Activated naive CD4-positive, alpha-beta T cell treated with anti-CD3 and anti-CD28 coated beads, Interleukin-2, amount 50 U/mL, for 24 hours (primary cell): ENCODE measurements at regions not wholly inside any gene's neighbourhood (a gene's known extent, or its start where the extent isn't known, plus 50 kb on each side); places are given as distances from the start of the nearest gene placed in this dataset.

ENCODE experiments used
- H3K27ac Mint-ChIP-seq: one replicate; pipeline ENCODE4 v1.8.0; 2021; ENCODE audit warnings: mild to moderate bottlenecking, mixed read lengths
- H3K27me3 Mint-ChIP-seq: one replicate; pipeline ENCODE4 v1.8.0; 2021; ENCODE audit warnings: mixed read lengths
- H3K36me3 Mint-ChIP-seq: one replicate; pipeline ENCODE4 v1.8.0; 2021; ENCODE audit warnings: mixed read lengths
- H3K4me1 Mint-ChIP-seq: one replicate; pipeline ENCODE4 v1.8.0; 2021; ENCODE audit warnings: mixed read lengths
- H3K4me3 Mint-ChIP-seq: one replicate; pipeline ENCODE4 v1.8.0; 2021; ENCODE audit warnings: mild to moderate bottlenecking, mixed read lengths
- H3K9me3 Mint-ChIP-seq: one replicate; pipeline ENCODE4 v1.8.0; 2021; ENCODE audit warnings: mixed read lengths

DNA sequence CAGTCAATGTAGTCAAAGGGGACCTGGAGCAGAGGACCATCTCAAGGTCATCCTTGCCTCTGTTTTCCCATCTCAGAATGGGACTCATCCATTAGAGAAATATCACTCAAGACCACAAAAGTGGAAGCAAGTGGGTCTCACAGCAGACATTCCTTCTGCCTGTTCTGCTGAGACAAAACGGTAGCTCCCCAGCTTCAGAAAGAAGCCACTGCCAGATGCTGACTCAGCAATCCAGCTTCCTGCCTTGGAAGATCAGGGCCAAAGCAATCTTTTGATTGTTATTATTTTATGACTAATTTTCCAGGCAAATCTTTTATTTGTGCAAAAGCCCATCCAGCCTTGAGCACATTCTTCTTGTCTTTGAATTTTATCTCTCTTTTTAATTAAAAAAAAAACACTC lies 86.8 kb downstream of the CCT6B start:
- no peak overlapping the region for H3K4me3 Mint-ChIP-seq
- no peaks in the 10 kb centered on the region for H3K27me3 Mint-ChIP-seq
- H3K36me3 Mint-ChIP-seq, result peaks cover 4% of the 10 kb centered on the region
- no peaks in the 10 kb centered on the region for H3K9me3 Mint-ChIP-seq
- no peaks in the 10 kb centered on the region for H3K4me1 Mint-ChIP-seq
- no peak overlapping the region for H3K27ac Mint-ChIP-seq

DNA sequence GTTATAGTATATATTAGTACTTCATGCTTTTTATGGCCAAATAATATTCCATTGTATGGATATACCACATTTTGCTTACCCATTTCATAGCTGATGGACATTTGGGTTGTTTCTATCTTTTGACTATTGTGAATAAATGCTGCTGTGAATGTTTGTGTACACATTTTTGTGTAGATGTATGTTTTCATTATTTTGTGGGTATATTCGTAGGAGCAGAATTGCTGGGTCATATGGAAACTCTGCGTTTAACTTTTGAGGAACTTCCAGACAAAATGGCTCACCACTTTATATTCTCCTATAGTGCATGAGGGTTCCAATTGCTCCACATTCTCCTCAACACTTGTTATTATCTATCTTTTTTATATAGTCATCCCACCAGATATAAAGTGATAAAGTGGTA lies 88.6 kb downstream of the CCT6B start:
- peaks cover 6% of the 10 kb centered on the region for H3K4me1 Mint-ChIP-seq
- H3K9me3 Mint-ChIP-seq, result peaks cover 6% of the 10 kb centered on the region
- no peak overlapping the region for H3K4me3 Mint-ChIP-seq
- no peak overlapping the region for H3K27ac Mint-ChIP-seq
- H3K36me3 Mint-ChIP-seq, result peaks cover 5% of the 10 kb centered on the region
- no peaks in the 10 kb centered on the region for H3K27me3 Mint-ChIP-seq

DNA sequence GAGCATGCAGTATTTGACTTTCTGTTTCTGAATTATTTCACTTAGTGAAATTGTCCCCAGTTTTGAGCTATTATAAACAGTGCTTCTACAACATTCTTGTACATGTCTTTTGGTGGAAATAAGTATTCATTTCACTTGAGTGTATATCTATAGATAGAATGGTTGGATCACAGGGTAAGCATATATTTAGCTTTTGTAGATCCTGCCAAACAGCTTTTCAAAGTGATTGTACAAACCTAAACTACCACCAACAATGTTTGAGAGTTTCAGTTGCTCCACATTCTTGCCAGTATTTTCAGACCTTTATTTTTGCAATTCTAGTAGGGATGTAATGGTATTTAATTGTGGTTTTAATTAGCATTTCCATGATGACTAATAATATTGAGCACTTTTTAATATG lies 91.6 kb downstream of the CCT6B start:
- peaks cover 6% of the 10 kb centered on the region for H3K4me1 Mint-ChIP-seq
- peaks cover 6% of the 10 kb centered on the region for H3K9me3 Mint-ChIP-seq
- no peaks in the 10 kb centered on the region for H3K27me3 Mint-ChIP-seq
- no peak overlapping the region for H3K4me3 Mint-ChIP-seq
- H3K27ac Mint-ChIP-seq, result no peak overlapping the region
- H3K36me3 Mint-ChIP-seq, result peaks cover 5% of the 10 kb centered on the region

DNA sequence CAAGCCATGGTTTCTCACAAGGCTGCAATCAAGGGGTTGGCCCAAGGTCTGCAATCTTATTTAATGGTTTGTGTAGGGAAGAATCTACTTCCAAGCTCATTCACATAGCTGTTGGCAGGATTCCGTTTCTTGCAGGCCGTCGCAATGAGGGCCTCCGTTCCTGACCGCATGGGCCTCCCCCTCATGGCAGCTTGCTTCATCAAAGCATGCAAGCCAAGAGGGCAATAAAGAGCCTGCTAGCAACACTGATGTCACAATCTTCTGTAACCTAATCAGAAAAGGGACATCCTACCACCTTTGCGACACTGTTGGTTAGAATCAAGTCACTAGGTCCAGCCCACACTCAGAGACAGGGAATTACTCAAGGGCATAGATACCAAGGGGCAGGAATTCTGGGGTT lies 95.5 kb downstream of the CCT6B start:
- H3K27me3 Mint-ChIP-seq, result no peaks in the 10 kb centered on the region
- peaks cover 6% of the 10 kb centered on the region for H3K9me3 Mint-ChIP-seq
- H3K27ac Mint-ChIP-seq, result no peak overlapping the region
- peaks cover 3% of the 10 kb centered on the region for H3K36me3 Mint-ChIP-seq
- H3K4me1 Mint-ChIP-seq, result peaks cover 6% of the 10 kb centered on the region
- H3K4me3 Mint-ChIP-seq, result no peak overlapping the region

DNA sequence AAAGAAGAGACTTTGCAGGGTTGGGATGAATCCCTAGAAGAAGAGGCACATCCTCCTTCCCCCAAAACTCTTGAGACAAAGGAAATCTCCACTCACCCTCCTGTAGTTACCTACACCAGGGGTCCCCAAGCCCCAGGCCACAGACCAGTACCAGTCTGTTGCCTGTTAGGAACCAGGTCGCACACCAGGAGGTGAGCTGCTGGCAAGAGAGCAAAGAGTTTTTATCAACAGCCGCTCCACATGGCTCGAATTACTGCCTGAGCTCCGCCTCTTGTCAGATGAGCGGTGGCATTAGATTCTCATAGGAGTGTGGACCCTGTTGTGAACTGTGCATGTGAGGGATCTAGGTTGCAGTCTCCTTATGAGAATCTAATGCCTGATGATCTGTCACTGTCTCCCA lies 98.9 kb downstream of the CCT6B start:
- H3K4me1 Mint-ChIP-seq, result no peaks in the 10 kb centered on the region
- no peaks in the 10 kb centered on the region for H3K9me3 Mint-ChIP-seq
- no peak overlapping the region for H3K27ac Mint-ChIP-seq
- H3K4me3 Mint-ChIP-seq, result no peak overlapping the region
- H3K36me3 Mint-ChIP-seq, result no peaks in the 10 kb centered on the region
- no peaks in the 10 kb centered on the region for H3K27me3 Mint-ChIP-seq

DNA sequence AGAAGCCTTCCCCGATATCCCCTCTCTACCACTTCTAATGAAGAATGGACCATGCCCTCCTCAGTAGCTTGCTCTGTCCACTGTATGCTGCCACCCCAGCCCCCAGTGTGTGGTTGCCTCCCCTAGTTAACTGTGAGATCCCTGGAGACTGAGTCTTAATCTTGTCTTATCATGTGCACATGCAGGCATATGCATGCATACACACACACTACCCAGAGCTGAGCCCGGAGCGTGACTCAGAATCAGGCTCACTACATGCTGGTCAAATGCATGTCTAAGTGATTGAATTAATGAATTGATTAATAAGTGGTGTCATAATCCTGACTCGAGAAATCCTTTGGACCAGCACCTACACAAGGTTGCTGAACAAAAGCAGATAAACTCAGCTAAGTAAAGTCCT lies 99.4 kb downstream of the CCT6B start:
- H3K27ac Mint-ChIP-seq, result no peak overlapping the region
- no peaks in the 10 kb centered on the region for H3K27me3 Mint-ChIP-seq

DNA sequence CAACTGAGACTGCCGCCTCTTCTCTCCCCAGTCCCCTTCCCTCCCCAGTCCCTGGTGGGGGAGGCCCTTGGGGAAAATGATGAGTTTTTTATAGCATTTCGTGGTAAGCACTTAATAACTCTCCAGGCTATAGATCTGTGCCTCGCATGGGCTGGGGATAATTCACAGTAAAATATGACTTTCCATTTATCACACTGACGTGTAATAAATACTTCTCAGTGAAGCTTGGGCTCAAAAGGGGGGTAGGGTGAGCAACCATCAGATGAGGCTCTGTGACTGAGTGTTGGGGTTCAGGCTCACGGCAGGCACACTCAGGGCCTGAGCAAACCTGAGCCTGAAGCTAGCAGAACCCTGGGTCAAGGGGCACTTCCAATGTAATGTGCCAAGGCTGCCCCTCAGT lies 101.6 kb downstream of the CCT6B start:
- no peaks in the 10 kb centered on the region for H3K4me1 Mint-ChIP-seq
- no peaks in the 10 kb centered on the region for H3K27me3 Mint-ChIP-seq
- H3K36me3 Mint-ChIP-seq, result no peaks in the 10 kb centered on the region
- H3K27ac Mint-ChIP-seq, result no peak overlapping the region
- no peak overlapping the region for H3K4me3 Mint-ChIP-seq
- H3K9me3 Mint-ChIP-seq, result no peaks in the 10 kb centered on the region

More for the DNA sequence above, 99.4 kb downstream of the CCT6B start:
- Mint-ChIP-seq H3K9me3 (no peaks in the 10 kb centered on the region), H3K36me3 (no peaks in the 10 kb centered on the region), H3K4me1 (no peaks in the 10 kb centered on the region), H3K4me3 (no peak overlapping the region)

DNA sequence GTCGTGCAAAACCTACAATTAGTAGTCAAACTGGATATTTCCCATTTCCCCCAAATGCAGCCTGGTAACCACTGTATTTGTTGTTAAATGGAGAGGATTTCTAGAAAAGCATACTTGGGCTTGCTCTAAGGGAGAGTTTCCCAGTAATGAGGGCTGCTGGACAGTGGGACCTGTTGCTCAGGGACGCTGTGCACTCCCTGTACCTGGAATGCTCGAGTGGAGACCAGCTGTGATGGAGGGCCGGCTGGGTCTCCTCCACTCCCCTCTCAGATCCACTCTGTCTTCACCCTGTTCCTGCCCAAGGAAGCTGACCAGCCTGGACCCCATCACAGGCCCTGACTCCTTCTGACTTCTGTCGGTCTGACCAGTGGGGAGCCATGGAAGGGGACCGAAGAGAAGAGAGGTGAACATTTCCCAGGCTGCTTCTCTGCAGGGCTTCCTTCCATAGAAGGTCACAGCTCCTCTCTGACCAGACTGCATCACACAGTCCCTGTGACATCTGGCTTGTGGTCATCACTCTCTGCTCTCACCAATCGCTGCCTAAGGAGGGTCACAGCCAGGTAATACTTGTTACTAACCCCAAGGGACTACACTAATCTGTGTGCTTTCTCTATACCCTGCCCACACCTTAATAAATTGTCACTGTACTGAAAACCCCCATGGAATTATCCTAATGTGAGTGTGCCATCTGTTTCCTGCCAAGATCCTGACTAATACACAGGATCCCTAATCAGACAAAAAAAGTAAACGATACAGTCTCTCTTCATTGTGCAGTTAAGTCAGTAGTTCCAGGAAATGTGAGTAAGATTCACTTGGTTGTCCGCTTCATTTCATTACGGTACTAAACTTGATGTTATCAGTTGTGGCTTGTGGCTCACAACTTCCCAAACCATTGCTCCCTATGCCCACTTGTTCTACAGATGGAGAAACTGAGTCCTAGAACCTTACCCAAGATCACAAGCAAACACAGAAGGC lies 102.4 kb downstream of the CCT6B start:
- Mint-ChIP-seq H3K36me3 (no peaks in the 10 kb centered on the region), H3K4me1 (no peaks in the 10 kb centered on the region), H3K27me3 (no peaks in the 10 kb centered on the region), H3K27ac (no peak overlapping the region), H3K9me3 (no peaks in the 10 kb centered on the region), H3K4me3 (no peak overlapping the region)

DNA sequence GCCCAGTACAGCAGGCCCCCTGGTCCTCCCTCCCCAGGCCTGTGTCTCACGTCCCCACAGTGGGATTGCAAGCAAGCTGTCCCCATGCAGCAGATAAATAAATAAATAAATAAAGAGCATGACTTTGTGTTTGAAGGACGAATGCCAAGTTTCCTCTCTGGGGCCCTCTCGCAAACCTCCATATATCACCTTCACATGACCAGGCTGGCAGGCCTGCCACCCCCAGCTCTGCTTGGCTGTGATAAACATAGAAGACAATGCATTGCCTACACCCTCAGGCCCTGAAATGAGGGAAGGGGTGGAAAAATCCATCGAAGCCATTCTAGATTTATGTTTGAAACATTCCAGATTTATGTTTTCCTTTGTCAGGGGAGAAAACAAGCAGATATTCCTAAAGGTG lies 107.3 kb downstream of the CCT6B start:
- H3K36me3 Mint-ChIP-seq, result no peaks in the 10 kb centered on the region
- H3K4me1 Mint-ChIP-seq, result no peaks in the 10 kb centered on the region
- H3K27ac Mint-ChIP-seq, result no peak overlapping the region
- no peaks in the 10 kb centered on the region for H3K27me3 Mint-ChIP-seq
- no peak overlapping the region for H3K4me3 Mint-ChIP-seq
- H3K9me3 Mint-ChIP-seq, result no peaks in the 10 kb centered on the region

DNA sequence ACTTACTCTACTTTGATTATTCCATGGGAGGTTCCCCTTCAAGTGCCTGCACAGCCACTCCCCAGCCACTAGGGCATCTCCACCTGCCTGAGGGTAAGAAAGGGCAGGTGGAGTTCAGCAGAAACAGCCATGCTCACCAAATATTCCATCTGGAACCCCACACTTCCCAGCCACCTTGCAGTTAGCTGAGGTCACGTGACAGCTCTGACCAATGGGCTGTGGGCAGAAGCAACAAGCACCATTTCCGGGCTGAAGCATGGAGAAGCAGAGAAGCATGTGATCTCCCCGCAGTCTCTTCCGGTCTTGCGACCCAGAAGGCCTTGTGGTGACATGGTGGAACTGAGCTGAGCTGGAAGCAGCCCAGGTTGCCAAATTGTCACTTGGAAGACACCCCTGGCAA lies 108.6 kb downstream of the CCT6B start:
- H3K27me3 Mint-ChIP-seq, result no peaks in the 10 kb centered on the region
- H3K4me1 Mint-ChIP-seq, result no peaks in the 10 kb centered on the region
- H3K4me3 Mint-ChIP-seq, result no peak overlapping the region
- no peak overlapping the region for H3K27ac Mint-ChIP-seq
- no peaks in the 10 kb centered on the region for H3K9me3 Mint-ChIP-seq
- no peaks in the 10 kb centered on the region for H3K36me3 Mint-ChIP-seq

DNA sequence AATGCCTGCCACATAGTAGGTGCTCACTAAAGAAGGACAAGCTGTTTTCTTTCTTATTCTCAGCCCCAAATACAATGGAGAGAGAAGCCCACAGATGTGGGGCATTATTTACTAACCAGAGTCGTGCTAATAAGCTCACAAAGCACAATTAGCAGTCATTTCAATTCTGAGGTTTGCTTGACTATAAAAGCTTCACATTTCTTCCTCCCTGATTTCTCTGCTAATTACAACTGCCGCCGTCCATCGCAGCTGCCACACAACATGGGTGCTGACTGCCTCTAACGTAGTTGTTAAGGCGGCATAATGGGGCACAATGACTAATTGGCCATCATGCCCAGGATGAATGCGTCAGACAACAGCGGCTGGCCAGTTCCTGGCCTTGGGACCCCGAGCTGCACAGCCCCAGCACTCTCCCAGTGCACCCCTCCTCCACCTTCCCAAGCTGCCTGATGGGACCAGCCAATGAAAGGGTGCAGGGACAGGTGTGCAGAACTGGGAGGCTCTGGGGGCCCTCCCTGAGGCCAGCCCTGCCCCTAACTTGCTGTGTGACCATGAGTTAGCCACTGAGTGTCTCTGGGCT lies 109.2 kb downstream of the CCT6B start:
- Mint-ChIP-seq H3K27ac (no peak overlapping the region), H3K27me3 (no peaks in the 10 kb centered on the region), H3K36me3 (no peaks in the 10 kb centered on the region), H3K4me3 (no peak overlapping the region), H3K9me3 (no peaks in the 10 kb centered on the region), H3K4me1 (no peaks in the 10 kb centered on the region)

DNA sequence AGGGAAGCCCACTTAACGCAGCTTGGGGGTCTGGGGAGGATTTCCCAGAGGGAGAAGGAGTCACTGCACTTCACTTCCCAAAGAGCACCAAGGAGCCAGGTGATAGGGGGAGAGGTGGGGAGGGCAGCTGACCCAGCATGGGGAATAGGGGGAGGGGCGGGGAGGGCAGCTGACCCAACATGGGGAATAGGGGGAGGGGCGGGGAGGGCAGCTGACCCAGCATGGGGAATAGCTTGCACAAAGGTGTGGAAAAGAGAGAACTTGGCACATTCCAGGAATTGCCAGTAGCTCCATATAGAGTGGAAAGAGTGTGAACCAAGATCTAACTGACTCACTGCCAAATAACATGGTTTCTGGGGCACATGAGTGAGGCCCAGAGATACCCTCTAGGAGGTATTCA lies 110.3 kb downstream of the CCT6B start:
- no peaks in the 10 kb centered on the region for H3K27me3 Mint-ChIP-seq
- no peaks in the 10 kb centered on the region for H3K36me3 Mint-ChIP-seq
- H3K9me3 Mint-ChIP-seq, result no peaks in the 10 kb centered on the region
- H3K4me1 Mint-ChIP-seq, result no peaks in the 10 kb centered on the region
- H3K4me3 Mint-ChIP-seq, result no peak overlapping the region
- H3K27ac Mint-ChIP-seq, result no peak overlapping the region

DNA sequence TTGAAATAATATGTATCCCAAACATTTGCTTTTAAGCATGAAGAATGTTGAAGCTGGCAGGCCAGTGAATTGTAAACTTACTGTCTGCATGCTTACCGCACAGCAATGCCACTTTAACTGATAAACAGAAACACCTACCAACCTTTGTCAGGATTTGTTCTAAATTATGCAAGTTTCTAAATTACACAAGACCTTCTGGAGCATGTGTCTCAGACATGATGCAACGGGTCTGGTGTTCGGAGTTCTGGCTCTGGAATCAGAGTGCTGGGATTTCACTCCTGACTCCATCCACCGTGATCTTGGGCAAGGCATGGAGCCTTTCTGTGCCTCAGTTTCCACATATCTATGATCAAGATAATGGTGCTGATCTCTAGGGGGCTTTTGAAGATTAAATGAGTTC lies 111.2 kb downstream of the CCT6B start:
- Mint-ChIP-seq H3K4me3 (no peak overlapping the region), H3K36me3 (no peaks in the 10 kb centered on the region), H3K27ac (no peak overlapping the region)

DNA sequence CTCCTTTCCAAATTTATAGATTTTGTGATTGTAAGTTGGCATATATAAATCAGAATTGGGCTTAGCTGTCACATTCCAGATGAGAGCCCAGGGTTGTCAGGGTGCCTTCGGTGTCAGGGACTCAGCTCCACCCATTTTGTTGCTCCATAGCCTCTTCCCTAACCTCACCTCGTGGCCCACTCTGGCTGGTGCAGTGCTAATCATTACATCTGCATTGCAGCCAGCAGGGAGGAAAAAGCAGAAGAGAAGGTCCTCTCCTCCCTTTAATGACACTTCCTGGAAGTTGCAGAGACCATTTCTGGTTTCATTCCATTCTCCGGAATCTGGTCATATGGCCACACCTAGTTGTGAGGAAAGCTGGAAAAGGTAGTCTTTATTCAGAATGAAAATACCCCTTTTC lies 113.3 kb downstream of the CCT6B start:
- no peaks in the 10 kb centered on the region for H3K36me3 Mint-ChIP-seq
- H3K27ac Mint-ChIP-seq, result no peak overlapping the region
- H3K4me3 Mint-ChIP-seq, result no peak overlapping the region
- no peaks in the 10 kb centered on the region for H3K9me3 Mint-ChIP-seq
- no peaks in the 10 kb centered on the region for H3K27me3 Mint-ChIP-seq
- no peaks in the 10 kb centered on the region for H3K4me1 Mint-ChIP-seq

More for the DNA sequence above, 111.2 kb downstream of the CCT6B start:
- Mint-ChIP-seq H3K4me1 (no peaks in the 10 kb centered on the region), H3K9me3 (no peaks in the 10 kb centered on the region), H3K27me3 (no peaks in the 10 kb centered on the region)

DNA sequence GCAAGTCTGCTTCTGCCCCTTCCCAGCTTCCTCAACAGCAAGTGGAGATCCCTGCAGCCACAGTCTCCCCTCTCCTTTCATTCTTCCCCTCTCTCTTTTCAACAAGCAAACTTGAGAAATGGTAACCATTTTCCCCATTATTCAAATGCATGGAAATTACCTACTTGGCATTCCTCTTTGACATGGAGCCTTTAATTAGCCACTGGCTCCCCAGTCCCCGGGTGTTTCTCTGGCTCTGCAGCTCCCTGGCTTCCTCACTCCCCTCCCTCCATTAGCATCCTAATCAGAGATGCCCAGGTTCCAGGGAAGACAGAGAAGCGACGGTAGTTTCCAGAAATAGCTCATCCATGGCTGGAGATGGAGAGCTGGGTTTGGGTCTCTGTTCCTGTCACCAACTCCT lies 116.0 kb downstream of the CCT6B start:
- H3K4me3 Mint-ChIP-seq, result no peak overlapping the region
- no peaks in the 10 kb centered on the region for H3K9me3 Mint-ChIP-seq
- H3K4me1 Mint-ChIP-seq, result no peaks in the 10 kb centered on the region
- no peaks in the 10 kb centered on the region for H3K36me3 Mint-ChIP-seq
- no peaks in the 10 kb centered on the region for H3K27me3 Mint-ChIP-seq
- no peak overlapping the region for H3K27ac Mint-ChIP-seq

DNA sequence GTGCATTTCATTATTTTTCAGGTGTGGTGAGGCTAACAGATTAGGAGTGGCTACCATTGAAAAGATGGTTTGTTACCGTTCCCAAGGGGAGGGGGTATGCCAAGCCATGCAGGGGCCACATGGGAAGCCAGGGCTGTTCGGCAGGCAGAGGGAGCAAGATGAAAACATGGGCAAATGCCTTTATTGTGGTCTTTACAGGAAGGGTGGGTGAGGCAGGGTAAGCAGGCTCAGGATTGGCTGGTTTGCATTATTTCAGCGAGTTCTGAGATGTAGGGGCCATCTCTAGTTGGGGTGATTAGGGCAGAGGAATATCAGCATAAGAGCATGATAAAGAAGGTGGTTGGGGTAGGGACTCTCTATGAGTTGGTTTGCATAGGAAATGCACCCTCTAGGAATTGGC lies 117.6 kb downstream of the CCT6B start:
- Mint-ChIP-seq H3K36me3 (no peaks in the 10 kb centered on the region), H3K4me3 (no peak overlapping the region), H3K4me1 (no peaks in the 10 kb centered on the region), H3K27me3 (no peaks in the 10 kb centered on the region), H3K27ac (no peak overlapping the region), H3K9me3 (no peaks in the 10 kb centered on the region)
